ENCODE measurements at regions not wholly inside any gene's neighbourhood (a gene's known extent, or its start where the extent isn't known, plus 50 kb on each side); places are given as distances from the start of the nearest gene placed in this dataset.

DNA sequence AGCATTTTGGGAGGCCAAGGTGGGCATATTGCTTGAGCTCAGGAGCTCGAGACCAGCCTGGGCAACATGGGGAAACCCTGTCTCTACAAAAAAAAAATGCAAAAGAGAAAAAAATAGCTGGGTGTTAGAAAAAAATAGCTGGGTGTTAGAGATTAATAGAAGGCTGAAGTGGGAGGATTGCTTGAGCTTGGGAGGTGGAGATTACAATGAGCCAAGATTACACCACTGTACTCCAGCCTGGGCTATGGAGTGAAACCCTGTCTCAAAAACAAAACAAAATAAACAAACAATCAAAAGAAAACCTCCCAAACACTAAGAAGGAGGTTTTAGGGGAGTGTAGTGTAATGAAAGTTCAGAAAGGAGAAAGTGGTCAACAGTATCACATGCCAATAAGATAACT, 202.1 kb downstream of the FLRT2 start:
- CTCF ChIA-PET, result no interaction called here
- no peak for TF ChIP-seq JUN (IDR thresholded peaks at IDR 0.05; ENCODE audit: borderline replicate concordance, insufficient read depth, insufficient read length, low read depth)
- TF ChIP-seq POLR2A (IDR thresholded peaks at IDR 0.05; ENCODE audit: low read depth, low read length), result no peak
- no peak for TF ChIP-seq MYC (IDR thresholded peaks at IDR 0.05; ENCODE audit: low read depth, low read length)
- Histone ChIP-seq H3K4me1 (ENCODE audit: control insufficient read depth, extremely low read depth, insufficient read depth, low read length) (no peaks in the 10 kb centered on the region), H3K27me3 (ENCODE audit: control insufficient read depth in 2 of 2, insufficient read depth in 2 of 2, low read length in 2 of 2) (no peaks in the 10 kb centered on the region), H4K20me1 (replicated peaks; ENCODE audit: control insufficient read depth, extremely low read depth, insufficient read depth, low read length) (no peaks in the 10 kb centered on the region), H3K79me2 (ENCODE audit: control insufficient read depth, insufficient read depth, low read length) (no peaks in the 10 kb centered on the region), H3K27ac (ENCODE audit: insufficient read depth, low read depth, low read length) (no peak overlapping the region), H3K9me3 (replicated peaks; ENCODE audit: control insufficient read depth, insufficient read depth, low read length) (no peaks in the 10 kb centered on the region), H3K36me3 (ENCODE audit: control insufficient read depth in 2 of 2, extremely low read depth in 1 of 2, insufficient read depth in 2 of 2, low read length in 2 of 2) (no peaks in the 10 kb centered on the region), H3K9me1 (replicated peaks; ENCODE audit: control insufficient read depth, extremely low read depth, insufficient read depth, low read length) (no peaks in the 10 kb centered on the region), H3K4me2 (ENCODE audit: insufficient read depth, low read length) (no peak overlapping the region), H2AFZ (ENCODE audit: low read depth, low read length) (no peak overlapping the region), H3K9ac (replicated peaks; ENCODE audit: extremely low read depth, insufficient read depth, low read length) (no peak overlapping the region), H3K4me3 (replicated peaks in 1 of 3; ENCODE audit: insufficient read depth in 1 of 3, low read depth in 1 of 3, low read length in 3 of 3) (no peak overlapping the region)
- FAIRE-seq, result no peak
- dilution Hi-C loops (cut with MboI; ENCODE audit: extremely low pct_ligation_motif_present, low sequenced_read_pairs) (no loop called here), intact Hi-C loops (cut with micrococcal nuclease) (no loop called here)
- no TSS peak for BruUV-seq (replicated peaks)
- POLR2A ChIA-PET, result no interaction called here
- no peak for DNase-seq (ENCODE audit: low read depth, low spot score)

DNA sequence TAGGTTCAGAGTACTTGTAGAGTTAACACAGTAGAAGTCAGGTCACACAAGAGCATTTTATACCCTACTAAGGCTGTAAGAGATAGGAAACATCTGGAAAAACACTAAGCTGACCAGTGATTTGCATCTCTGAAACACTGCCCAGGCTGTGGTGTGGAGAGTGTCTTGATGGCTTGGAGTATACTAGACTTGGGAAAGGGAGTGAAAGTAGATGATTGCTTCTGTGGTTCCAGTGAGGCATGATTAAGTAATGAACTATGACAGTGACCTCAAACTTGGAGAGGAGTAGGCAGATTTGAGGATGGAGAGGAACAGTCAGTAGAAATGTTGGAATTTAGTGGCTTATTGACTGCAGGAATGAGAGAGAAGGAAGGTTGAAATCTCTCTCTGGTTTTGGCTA, 201.2 kb downstream of the FLRT2 start:
- intact Hi-C loops (cut with micrococcal nuclease) (no loop called here), dilution Hi-C loops (cut with MboI; ENCODE audit: extremely low pct_ligation_motif_present, low sequenced_read_pairs) (no loop called here)
- CTCF ChIA-PET, result no interaction called here
- POLR2A ChIA-PET, result no interaction called here
- TF ChIP-seq JUN (IDR thresholded peaks at IDR 0.05; ENCODE audit: borderline replicate concordance, insufficient read depth, insufficient read length, low read depth), result no peak
- no peak for TF ChIP-seq FOS (IDR thresholded peaks at IDR 0.05; ENCODE audit: borderline replicate concordance, insufficient read depth, low read length)
- no peak for TF ChIP-seq POLR2A (IDR thresholded peaks at IDR 0.05; ENCODE audit: low read depth, low read length)
- no peak for TF ChIP-seq EZH2 (IDR thresholded peaks at IDR 0.05; ENCODE audit: borderline replicate concordance, low read depth, low read length, severe bottlenecking)
- TF ChIP-seq, protein P1, sequence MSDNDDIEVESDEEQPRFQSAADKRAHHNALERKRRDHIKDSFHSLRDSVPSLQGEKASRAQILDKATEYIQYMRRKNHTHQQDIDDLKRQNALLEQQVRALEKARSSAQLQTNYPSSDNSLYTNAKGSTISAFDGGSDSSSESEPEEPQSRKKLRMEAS (IDR thresholded peaks at IDR 0.05; ENCODE audit: insufficient read depth, insufficient read length), result no peak
- no peak for TF ChIP-seq MYC (IDR thresholded peaks at IDR 0.05; ENCODE audit: low read depth, low read length)
- no peak for TF ChIP-seq POLR2AphosphoS5 (IDR thresholded peaks at IDR 0.05; ENCODE audit: insufficient read depth, low read depth, low read length)
- TF ChIP-seq, protein P2, sequence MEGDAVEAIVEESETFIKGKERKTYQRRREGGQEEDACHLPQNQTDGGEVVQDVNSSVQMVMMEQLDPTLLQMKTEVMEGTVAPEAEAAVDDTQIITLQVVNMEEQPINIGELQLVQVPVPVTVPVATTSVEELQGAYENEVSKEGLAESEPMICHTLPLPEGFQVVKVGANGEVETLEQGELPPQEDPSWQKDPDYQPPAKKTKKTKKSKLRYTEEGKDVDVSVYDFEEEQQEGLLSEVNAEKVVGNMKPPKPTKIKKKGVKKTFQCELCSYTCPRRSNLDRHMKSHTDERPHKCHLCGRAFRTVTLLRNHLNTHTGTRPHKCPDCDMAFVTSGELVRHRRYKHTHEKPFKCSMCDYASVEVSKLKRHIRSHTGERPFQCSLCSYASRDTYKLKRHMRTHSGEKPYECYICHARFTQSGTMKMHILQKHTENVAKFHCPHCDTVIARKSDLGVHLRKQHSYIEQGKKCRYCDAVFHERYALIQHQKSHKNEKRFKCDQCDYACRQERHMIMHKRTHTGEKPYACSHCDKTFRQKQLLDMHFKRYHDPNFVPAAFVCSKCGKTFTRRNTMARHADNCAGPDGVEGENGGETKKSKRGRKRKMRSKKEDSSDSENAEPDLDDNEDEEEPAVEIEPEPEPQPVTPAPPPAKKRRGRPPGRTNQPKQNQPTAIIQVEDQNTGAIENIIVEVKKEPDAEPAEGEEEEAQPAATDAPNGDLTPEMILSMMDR (IDR thresholded peaks at IDR 0.05; ENCODE audit: extremely low read depth in 1 of 2, insufficient read depth in 1 of 2, low read depth in 1 of 2, low read length in 2 of 2), result no peak
- TF ChIP-seq GATA2 (IDR thresholded peaks at IDR 0.05; ENCODE audit: insufficient read depth, insufficient read length, low read depth, low read length), result no peak
- Histone ChIP-seq H3K27me3 (ENCODE audit: control insufficient read depth in 2 of 2, insufficient read depth in 2 of 2, low read length in 2 of 2) (no peaks in the 10 kb centered on the region), H3K9me3 (replicated peaks; ENCODE audit: control insufficient read depth, insufficient read depth, low read length) (no peaks in the 10 kb centered on the region), H3K27ac (ENCODE audit: insufficient read depth, low read depth, low read length) (no peak overlapping the region), H3K9me1 (replicated peaks; ENCODE audit: control insufficient read depth, extremely low read depth, insufficient read depth, low read length) (no peaks in the 10 kb centered on the region), H3K4me1 (ENCODE audit: control insufficient read depth, extremely low read depth, insufficient read depth, low read length) (no peaks in the 10 kb centered on the region), H3K4me3 (replicated peaks in 1 of 3; ENCODE audit: insufficient read depth in 1 of 3, low read depth in 1 of 3, low read length in 3 of 3) (no peak overlapping the region), H3K36me3 (ENCODE audit: control insufficient read depth in 2 of 2, extremely low read depth in 1 of 2, insufficient read depth in 2 of 2, low read length in 2 of 2) (no peaks in the 10 kb centered on the region), H3K9ac (replicated peaks; ENCODE audit: extremely low read depth, insufficient read depth, low read length) (no peak overlapping the region), H3K79me2 (ENCODE audit: control insufficient read depth, insufficient read depth, low read length) (no peaks in the 10 kb centered on the region), H3K4me2 (ENCODE audit: insufficient read depth, low read length) (no peak overlapping the region), H2AFZ (ENCODE audit: low read depth, low read length) (no peak overlapping the region), H4K20me1 (replicated peaks; ENCODE audit: control insufficient read depth, extremely low read depth, insufficient read depth, low read length) (no peaks in the 10 kb centered on the region)
- FAIRE-seq (no peak), DNase-seq (ENCODE audit: low read depth, low spot score) (no peak)
- BruUV-seq (replicated peaks), result no TSS peak
